SH-SY5Y (cell line): ENCODE measurements at regions not wholly inside any gene's neighbourhood (a gene's known extent, or its start where the extent isn't known, plus 50 kb on each side); places are given as distances from the start of the nearest gene placed in this dataset.

Experiments used
- GATA2 ChIP-seq: IDR thresholded peaks from 2 replicates; pipeline ENCODE4 v1.6.1; 2011; ENCODE audit warnings: mild to moderate bottlenecking, low read depth, low read length
- GATA3 ChIP-seq: IDR thresholded peaks from 2 replicates; pipeline ENCODE4 v1.6.1; 2011; ENCODE audit warnings: low read depth, mild to moderate bottlenecking, low read length, moderate library complexity

GRCh38 chr5:142461028-142461590, 136.3 kb upstream of the SPRY4 start:
- no peak for TF ChIP-seq GATA2
- TF ChIP-seq GATA3 = no peak
